ENCODE measurements at regions not wholly inside any gene's neighbourhood (a gene's known extent, or its start where the extent isn't known, plus 50 kb on each side); places are given as distances from the start of the nearest gene placed in this dataset.

DNA sequence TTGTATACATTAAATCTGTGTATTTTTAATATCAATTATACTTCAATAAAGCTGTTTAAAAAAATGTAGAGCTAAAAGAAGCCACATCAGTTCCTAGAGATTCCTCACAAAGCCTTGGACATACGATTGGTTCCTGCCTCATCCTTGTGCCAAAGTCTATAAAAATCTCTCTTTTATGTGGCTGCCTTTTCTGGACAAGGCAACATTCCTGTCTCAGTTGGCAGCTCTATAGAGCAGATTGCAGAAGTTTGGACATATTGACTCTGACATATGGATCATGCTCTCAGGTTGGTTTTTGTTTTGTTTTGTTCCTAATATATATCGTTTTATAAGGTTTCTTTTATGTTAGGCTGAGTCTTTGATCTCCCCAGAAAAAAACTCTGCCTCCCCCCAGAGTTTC is 148.9 kb downstream of the MAFB start:
- no peaks in the 10 kb centered on the region for H3K9me3 ChIP-seq
- intact Hi-C loops (cut with DNase I): no loop called here
- WGBS, 2 donors: 54 to 65% methylated on average over 2 of the region's 2 CpGs
- no peaks in the 10 kb centered on the region for H3K36me3 ChIP-seq
- H3K4me3 ChIP-seq: no peak overlapping the region
- DNase-seq (no peak), ATAC-seq (no peak)
- no peak overlapping the region for H3K27ac ChIP-seq
- peaks cover 0 to 15% (median 0%) of the 10 kb centered on the region in 7 donors for H3K27me3 ChIP-seq
- TF ChIP-seq CTCF (IDR thresholded peaks at IDR 0.05): no peak
- H3K4me1 ChIP-seq: no peaks in the 10 kb centered on the region

DNA sequence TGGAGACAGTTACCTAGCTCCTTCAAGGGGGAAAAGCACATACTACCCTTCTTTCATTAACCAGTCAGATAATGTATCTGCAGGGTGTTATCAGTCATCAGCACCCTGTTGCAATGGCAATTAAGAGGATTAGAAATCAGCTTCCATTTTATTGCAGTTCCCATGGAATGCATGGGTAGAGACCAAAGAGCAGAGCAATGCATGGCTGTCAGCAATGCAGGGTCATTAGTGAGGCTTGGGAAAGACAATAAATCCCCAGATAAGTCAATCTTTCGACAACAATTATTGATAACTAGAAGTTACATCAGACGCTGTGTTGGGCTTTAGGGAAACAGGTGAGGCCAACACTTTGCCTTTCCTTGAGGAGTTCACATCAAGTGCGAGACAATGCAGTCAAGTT is 150.9 kb downstream of the MAFB start:
- 67 to 74% methylated on average over 3 of the region's 3 CpGs for WGBS, 2 donors

GRCh38 chr20:40536808-40537207 is 152.2 kb downstream of the MAFB start:
- ATAC-seq (no peak), DNase-seq (no peak)
- Histone ChIP-seq H3K27me3 (peaks cover 0 to 15% (median 4%) of the 10 kb centered on the region in 7 donors), H3K4me3 (no peak overlapping the region), H3K4me1 (no peaks in the 10 kb centered on the region), H3K27ac (no peak overlapping the region), H3K9me3 (peaks cover 0 to 16% (median 8%) of the 10 kb centered on the region in 11 donors), H3K36me3 (no peaks in the 10 kb centered on the region)
- TF ChIP-seq CTCF (IDR thresholded peaks at IDR 0.05): no peak
- 77 to 80% methylated on average over 4 of the region's 4 CpGs for WGBS, 2 donors
- intact Hi-C loops (cut with DNase I): no loop called here

More for the DNA sequence above, 150.9 kb downstream of the MAFB start:
- Histone ChIP-seq H3K27me3 (peaks cover 0 to 15% (median 4%) of the 10 kb centered on the region in 7 donors), H3K4me1 (no peaks in the 10 kb centered on the region), H3K27ac (no peak overlapping the region), H3K9me3 (peaks cover 0 to 2% (median 0%) of the 10 kb centered on the region in 11 donors), H3K36me3 (no peaks in the 10 kb centered on the region), H3K4me3 (no peak overlapping the region)
- no peak for TF ChIP-seq CTCF (IDR thresholded peaks at IDR 0.05)
- ATAC-seq (no peak), DNase-seq (no peak)
- intact Hi-C loops (cut with DNase I): no loop called here

GRCh38 chr20:40535816-40536215 is 153.2 kb downstream of the MAFB start:
- Histone ChIP-seq H3K4me3 (no peak overlapping the region), H3K27me3 (peaks cover 0 to 9% (median 0%) of the 10 kb centered on the region in 7 donors), H3K27ac (no peak overlapping the region), H3K4me1 (no peaks in the 10 kb centered on the region), H3K9me3 (peaks cover 0 to 25% (median 17%) of the 10 kb centered on the region in 11 donors), H3K36me3 (no peaks in the 10 kb centered on the region)
- DNase-seq: no peak
- 81 to 86% methylated on average over 8 of the region's 8 CpGs for whole genome bisulfite sequencing, 2 donors
- TF ChIP-seq CTCF (IDR thresholded peaks at IDR 0.05): no peak
- ATAC-seq: no peak
- intact Hi-C loops (cut with DNase I): no loop called here
